GM21390 (cell line): ENCODE measurements at regions not wholly inside any gene's neighbourhood (a gene's known extent, or its start where the extent isn't known, plus 50 kb on each side); places are given as distances from the start of the nearest gene placed in this dataset.

ENCODE experiments used
- ATAC-seq: cut with Tn5 transposase; IDR thresholded peaks from one replicate; pipeline ENCODE4 v1.9.1; 2021; ENCODE audit not compliant: unreplicated experiment

GRCh38 chr13:59497621-59498247, 666.0 kb downstream of the DIAPH3 start:
- no peak for ATAC-seq

DNA sequence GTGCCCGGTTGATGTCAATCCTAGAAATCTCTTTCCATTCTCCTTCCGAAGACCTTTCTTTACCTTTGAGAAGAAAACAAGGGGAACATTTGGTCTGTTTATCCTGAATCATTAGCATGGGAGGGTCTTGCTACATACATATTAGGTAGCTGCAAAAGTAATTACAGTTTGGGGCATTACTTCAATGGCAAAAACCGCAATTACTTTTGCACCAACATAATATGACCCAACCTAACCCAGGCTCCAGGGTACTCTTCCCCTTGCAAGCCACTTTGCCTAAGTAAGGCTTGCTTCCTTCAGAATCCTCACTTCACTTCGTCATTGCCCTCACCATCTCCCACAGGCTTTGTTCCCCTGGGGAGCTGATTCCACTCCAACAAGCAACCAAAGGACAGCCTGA, 662.7 kb downstream of the DIAPH3 start:
- no peak for ATAC-seq

- no peak for ATAC-seq
Observed at GRCh38 chr13:59504407-59504806, 659.3 kb downstream of the DIAPH3 start.

DNA sequence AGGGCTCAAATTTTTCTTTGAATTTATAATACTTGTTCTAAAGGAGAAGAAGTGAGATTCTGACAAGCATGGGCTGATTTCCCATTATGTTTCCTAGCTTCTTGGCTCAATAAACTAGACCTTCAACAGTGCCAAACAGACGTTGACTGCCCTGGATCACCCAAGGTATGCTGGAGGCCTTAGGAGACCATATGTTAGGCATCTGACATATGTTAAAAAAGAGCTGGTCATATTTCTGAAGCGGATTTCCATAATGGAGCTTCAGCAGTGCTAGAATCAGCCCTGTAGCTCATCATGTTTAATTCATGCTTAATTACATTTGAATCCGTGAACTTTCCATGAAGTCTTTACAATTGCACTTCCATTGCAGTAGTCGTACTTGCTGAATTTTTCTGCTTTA, 653.3 kb downstream of the DIAPH3 start:
- ATAC-seq: no peak

DNA sequence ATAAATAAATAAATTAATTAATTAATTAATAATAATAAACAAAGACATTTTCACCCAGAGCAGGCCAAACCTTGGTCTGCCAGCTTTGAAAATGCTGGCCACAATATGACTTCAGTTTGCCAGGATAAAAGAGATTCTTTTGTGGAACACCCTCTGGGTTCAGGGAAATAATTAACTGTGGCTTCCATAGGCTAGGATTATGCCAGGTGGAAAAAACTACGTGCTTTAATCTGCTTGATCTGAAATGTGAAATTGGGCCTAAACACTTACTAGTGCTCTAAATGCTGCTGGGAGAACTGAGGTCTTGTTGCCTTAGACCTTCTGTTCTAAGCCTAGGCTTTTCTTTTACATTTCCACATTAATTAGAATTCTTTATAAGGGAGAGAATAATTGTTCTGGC, 650.0 kb downstream of the DIAPH3 start:
- no peak for ATAC-seq

DNA sequence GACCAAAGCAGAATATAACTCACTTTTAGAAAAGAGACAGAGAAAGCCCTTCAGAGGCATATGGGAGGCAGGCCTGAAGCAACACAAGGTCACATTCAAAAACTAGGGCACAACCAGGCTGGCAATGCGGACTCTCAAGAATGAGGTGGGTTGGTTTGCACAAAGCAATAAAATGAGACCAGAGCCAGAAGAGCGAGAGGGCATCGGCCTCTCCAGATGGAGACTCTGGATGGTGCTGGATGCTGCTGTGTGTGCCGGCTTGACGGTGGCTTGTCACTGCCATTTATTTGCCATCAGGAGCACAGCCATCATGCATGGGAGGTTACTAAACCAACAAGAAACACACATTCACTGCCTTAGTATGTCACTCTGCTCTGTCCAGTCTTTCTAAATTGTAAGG, 649.4 kb downstream of the DIAPH3 start:
- ATAC-seq: no peak

- no peak for ATAC-seq
Observed at GRCh38 chr13:59519819-59520218, 643.9 kb downstream of the DIAPH3 start.

GRCh38 chr13:59521549-59521948, 642.2 kb downstream of the DIAPH3 start:
- ATAC-seq: no peak

GRCh38 chr13:59522652-59523051, 641.1 kb downstream of the DIAPH3 start:
- ATAC-seq: no peak

DNA sequence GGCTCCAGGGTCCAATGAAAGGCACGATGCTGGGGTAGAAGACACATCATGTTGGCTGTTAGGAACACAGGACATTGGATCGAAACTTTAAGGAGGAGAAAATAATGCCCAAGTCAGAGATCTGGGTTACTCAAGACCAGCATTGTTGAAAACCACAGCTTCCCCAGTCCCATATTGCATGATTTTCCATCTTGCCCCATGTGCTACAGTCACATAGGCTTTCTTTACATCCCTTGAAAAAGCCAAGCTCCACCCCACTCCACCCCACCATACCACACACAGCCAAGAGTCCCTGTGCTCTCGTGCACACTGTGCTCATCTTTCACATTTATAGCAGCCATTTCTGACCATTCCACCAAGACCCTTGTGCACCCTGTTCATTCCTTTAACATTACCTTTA, 636.2 kb downstream of the DIAPH3 start:
- ATAC-seq: no peak

DNA sequence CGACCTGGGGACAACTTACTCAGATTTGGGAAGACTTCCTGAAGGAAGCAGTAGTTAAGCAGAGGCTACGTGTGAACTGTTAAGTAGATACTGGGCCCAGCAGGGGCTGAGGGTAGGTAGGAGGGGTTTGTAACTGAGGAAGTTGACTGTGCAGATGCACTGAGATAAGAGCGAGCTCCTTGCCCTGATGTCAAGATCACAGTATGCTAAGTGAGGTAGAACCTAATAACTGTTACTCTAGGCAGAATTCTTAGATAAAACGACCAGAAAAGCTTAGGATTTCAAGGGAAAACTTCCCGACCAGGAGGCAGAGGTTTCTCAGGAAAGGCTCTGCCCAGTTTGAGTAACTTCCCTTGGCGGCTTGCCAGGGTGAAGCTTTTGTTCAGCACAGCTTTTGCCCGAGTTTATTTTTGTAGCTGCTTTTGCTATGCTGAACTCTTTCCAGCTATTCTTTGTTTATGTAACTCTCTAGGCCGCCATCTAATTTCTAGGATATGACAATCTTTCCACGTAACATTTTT, 632.1 kb downstream of the DIAPH3 start:
- no peak for ATAC-seq

DNA sequence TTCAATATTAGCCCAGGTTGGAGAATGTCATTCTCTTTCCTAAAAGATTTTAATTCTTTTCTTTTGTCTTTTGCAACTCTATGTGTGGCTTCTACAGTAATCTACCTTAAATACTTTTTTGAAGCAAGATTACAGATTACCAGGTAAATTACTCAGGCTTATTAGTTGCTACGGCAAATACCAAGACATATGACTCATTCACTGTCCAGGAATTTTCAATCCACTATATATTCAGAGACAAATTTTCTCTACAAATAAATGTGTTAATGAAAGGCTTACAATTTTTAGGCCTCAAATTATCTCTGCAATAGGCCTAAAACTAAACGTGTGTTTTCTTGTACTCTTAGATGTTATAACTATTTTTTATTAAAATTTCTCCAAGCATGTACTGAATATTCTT, 631.3 kb downstream of the DIAPH3 start:
- ATAC-seq: no peak

- ATAC-seq: no peak
Observed at GRCh38 chr13:59533561-59534555, 629.9 kb downstream of the DIAPH3 start.

DNA sequence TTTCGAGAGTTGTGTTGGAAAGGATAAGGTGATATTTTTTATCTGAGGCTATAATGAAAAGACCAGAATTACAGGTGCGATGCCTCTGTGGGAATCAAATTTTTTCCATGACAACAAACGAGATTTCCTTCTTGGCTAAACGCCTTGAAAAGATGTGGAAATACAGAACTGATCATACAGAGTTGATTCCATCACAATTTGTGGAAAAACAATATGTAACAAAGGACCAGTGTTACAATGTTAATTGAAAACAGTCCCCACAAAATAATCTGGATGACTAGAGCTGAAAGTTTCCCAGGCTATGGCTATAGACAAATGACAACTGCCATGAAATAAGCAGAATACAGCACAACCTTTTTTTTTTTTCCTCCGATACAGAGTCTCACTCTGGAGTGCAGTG, 628.9 kb downstream of the DIAPH3 start:
- no peak for ATAC-seq

GRCh38 chr13:59537500-59537899, 626.2 kb downstream of the DIAPH3 start:
- ATAC-seq: no peak

- no peak for ATAC-seq
Observed at GRCh38 chr13:59538512-59538911, 625.2 kb downstream of the DIAPH3 start.

DNA sequence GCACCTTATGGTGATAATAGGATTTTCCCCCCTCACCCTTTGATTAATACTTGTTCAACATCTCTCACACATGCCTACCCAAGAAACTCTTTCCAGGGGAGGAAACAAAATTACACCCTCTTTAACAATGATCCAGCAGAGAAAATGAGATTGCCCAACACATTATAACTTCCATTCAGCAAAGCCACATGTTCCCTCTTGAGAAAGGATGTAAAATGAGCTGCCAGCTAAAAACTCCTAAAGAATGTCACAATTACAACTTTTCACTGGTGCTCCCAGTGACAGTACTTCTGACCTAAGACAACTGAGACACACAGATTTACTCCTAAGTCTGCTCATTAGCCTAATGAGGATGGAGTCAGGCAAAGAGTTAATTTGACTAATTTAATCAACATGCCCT, 621.4 kb downstream of the DIAPH3 start:
- ATAC-seq: no peak

DNA sequence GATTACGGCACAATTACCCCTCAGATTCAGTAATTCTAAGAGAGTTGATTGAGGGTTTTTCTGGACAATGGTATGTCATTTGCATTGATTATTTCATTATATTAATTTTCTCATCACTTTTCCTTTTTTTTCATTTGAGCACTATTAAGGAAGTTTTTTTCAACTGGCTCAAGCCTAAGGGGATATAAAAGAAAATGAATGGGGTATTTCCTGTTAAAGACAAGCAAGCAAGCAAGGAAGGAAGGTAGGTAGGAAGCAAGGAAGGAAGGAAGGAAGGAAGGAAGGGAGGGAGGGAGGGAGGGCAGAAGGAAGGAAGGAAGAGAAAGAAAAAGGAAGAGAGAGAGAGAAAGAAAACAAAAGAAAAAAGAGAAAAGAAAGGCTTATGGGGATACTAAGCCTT, 620.3 kb downstream of the DIAPH3 start:
- no peak for ATAC-seq

DNA sequence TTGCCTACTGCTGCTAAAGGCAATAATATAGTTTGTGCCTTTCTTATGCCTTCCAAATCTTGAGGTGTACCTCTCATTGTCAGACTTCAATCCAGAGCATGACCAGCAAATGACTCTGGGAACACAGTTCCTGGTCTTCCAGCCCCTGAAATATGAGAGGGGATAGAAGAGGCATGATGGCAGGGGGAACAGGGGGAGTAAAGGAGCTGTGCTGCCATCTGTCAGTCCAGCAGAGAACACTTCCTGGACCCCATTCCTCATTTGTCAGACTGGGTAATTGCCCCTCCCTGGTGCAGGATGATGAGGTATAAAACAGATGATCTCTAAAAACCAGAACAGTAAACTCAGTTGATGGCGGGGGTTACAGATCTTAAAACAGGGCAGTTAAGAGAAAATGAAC, 618.7 kb downstream of the DIAPH3 start:
- ATAC-seq: no peak

- no peak for ATAC-seq
Observed at GRCh38 chr13:59546178-59546577, 617.5 kb downstream of the DIAPH3 start.

DNA sequence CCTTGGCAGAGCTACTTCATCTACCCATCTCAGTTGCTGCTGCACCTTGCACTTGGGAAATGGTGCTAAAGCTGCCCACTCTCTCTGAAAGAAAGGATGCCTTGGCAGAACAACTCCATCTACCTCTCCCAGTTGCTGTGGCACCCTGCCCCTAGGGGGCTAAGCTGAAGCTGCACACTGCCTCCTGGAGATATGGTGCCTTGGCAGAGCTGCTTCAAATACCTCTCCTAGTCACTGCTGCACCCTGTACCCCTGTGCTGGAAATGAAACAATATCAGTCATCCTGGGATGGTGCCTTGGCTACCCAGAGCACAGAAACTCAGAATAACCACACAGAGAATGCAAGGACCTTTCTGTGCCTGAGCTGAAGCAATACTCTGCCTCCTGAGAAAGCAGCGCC, 615.8 kb downstream of the DIAPH3 start:
- ATAC-seq: no peak

DNA sequence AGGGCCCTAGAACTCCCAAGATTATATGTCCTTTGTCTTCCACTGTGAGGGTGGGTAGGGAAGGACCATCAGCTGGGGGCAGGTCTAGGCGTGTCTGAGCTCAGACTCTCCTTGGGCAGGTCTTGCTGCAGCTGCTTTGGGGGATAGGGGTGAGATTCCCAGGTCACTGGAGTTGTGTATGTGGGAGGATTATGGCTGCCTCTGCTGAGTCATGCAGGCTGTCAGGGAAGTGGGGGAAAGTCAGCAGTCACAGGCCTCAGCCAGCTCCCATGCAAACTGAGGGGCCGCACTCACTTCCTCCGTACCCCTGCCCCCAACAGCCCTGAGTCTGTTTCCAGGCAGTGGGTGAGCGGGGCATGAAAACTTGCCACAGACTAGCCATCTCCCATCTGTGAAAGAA, 600.8 kb downstream of the DIAPH3 start:
- no peak for ATAC-seq
